OCI-LY1 (cell line): ENCODE measurements at regions not wholly inside any gene's neighbourhood (a gene's known extent, or its start where the extent isn't known, plus 50 kb on each side); places are given as distances from the start of the nearest gene placed in this dataset.

Source experiments
- CTCF ChIP-seq: fragments of 200-600 bp; sonication (generic), shearing (Covaris generic); IDR thresholded peaks from 2 replicates; pipeline ENCODE4 v1.5.1; 2017; ENCODE audit warnings: mild to moderate bottlenecking, antibody characterized with exemption, low read length, moderate library complexity, mixed read lengths
- EZH2 ChIP-seq: fragments of 200-600 bp; sonication (generic), shearing (Covaris generic); IDR thresholded peaks from 2 replicates; pipeline ENCODE4 v1.8.0; 2017; ENCODE audit warnings: borderline replicate concordance, mixed run types, mild to moderate bottlenecking, antibody characterized with exemption, low read length, moderate library complexity, mixed read lengths

- TF ChIP-seq CTCF (no peak), EZH2 (no peak)
Measured at GRCh38 chr16:85243308-85243707, 131.0 kb upstream of the CIBAR2 start.
